GM12878 (cell line): ENCODE measurements at regions not wholly inside any gene's neighbourhood (a gene's known extent, or its start where the extent isn't known, plus 50 kb on each side); places are given as distances from the start of the nearest gene placed in this dataset.

Source experiments
- ATAC-seq: fragments of 200-7000 bp; cut with Tn5 transposase; 3 replicates; pipeline ENCODE4 v1.9.1; 2020; ENCODE audit warnings: mild to moderate bottlenecking, moderate library complexity
- BruUV-seq: library from RNA; stranded (reverse); fragments of 400-500 nt; replicated peaks from 2 replicates; lab custom pipeline; 2021; lab: Mats Ljungman, UMichigan
- CTCF ChIA-PET: fragments of 300-600 bp; sonication (Branson Sonifier 250); formaldehyde crosslinking; extraction: SDS; loops from one replicate; lab custom pipeline; 2021; ENCODE audit warnings: inconsistent platforms; lab: Yijun Ruan, JAX
- POLR2A ChIA-PET: fragments of 350-600 bp; formaldehyde crosslinking; extraction: SDS; loops from one replicate; lab custom pipeline; 2021; ENCODE audit warnings: inconsistent platforms; lab: Charles Lee
- RAD21 ChIA-PET: fragments of 300-600 bp; sonication (Branson Sonifier 250); formaldehyde crosslinking; loops from one replicate; lab custom pipeline; 2023; ENCODE audit warnings: antibody characterized with exemption; ENCODE audit not compliant: unreplicated experiment; lab: Charles Lee
- SMC1A ChIA-PET: fragments of 300-600 bp; sonication (Branson Sonifier 250); formaldehyde crosslinking; loops from one replicate; lab custom pipeline; 2023; ENCODE audit not compliant: unreplicated experiment, uncharacterized antibody; lab: Charles Lee
- DNase-seq: peaks from one replicate; pipeline ENCODE4 v3.0.0-alpha.2; 2011; ENCODE audit warnings: low read depth, low spot score
- FAIRE-seq: peaks from 3 replicates; lab custom pipeline; 2011; peaks lifted over from hg19 to GRCh38; lab: Jason Lieb, UNC
- H2AFZ ChIP-seq: 2 replicates; pipeline ENCODE4 v1.6.0; 2011; ENCODE audit warnings: low read depth, low read length, control low read depth; ENCODE audit not compliant: control insufficient read depth
- H3K27ac ChIP-seq: 2 replicates; pipeline ENCODE4 v1.5.1; 2011; ENCODE audit warnings: control low read depth; ENCODE audit not compliant: control insufficient read depth, insufficient read depth
- H3K27me3 ChIP-seq, 2 experiments: replicated peaks in 1 of 2; 2 replicates each; pipeline versions ENCODE4 v1.6.0 to v1.6.1; 2011; ENCODE audit warnings: low read length in 1 of 2; ENCODE audit not compliant: control insufficient read depth in 2 of 2, insufficient read depth in 2 of 2
- H3K36me3 ChIP-seq, 2 experiments: 2 replicates each; pipeline ENCODE4 v1.5.1; 2011; ENCODE audit warnings: low read length in 1 of 2; ENCODE audit not compliant: control insufficient read depth in 2 of 2, insufficient read depth in 2 of 2
- H3K4me1 ChIP-seq: 2 replicates; pipeline ENCODE4 v1.6.1; 2011; ENCODE audit warnings: mild to moderate bottlenecking, low read length, moderate library complexity, mixed read lengths; ENCODE audit not compliant: control insufficient read depth, insufficient read depth
- H3K4me2 ChIP-seq: 2 replicates; pipeline ENCODE4 v1.6.0; 2011; ENCODE audit warnings: control low read depth; ENCODE audit not compliant: control insufficient read depth, insufficient read depth
- H3K4me3 ChIP-seq: fragments of 200-600 bp; sonication (generic); 2 replicates; pipeline ENCODE4 v1.5.1; 2016
- H3K79me2 ChIP-seq: 2 replicates; pipeline ENCODE4 v1.6.0; 2011; ENCODE audit warnings: low read length; ENCODE audit not compliant: control insufficient read depth, insufficient read depth
- H3K9ac ChIP-seq: 2 replicates; pipeline ENCODE4 v1.8.0; 2011; ENCODE audit warnings: low read length, control low read depth, mixed read lengths; ENCODE audit not compliant: control insufficient read depth, insufficient read depth
- H3K9me3 ChIP-seq: replicated peaks from 3 replicates; pipeline ENCODE4 v1.5.1; 2011; ENCODE audit warnings: mild to moderate bottlenecking, low read length; ENCODE audit not compliant: control insufficient read depth, insufficient read depth
- H4K20me1 ChIP-seq: 2 replicates; pipeline ENCODE4 v1.6.0; 2011; ENCODE audit not compliant: control insufficient read depth, insufficient read depth
- BMI1 ChIP-seq: fragments of 450-650 bp; IDR thresholded peaks from 2 replicates; pipeline ENCODE4 v1.6.1; 2016; ENCODE audit warnings: mild to moderate bottlenecking, moderate library complexity, borderline replicate concordance
- BRCA1 ChIP-seq: IDR thresholded peaks from 2 replicates; pipeline ENCODE4 v1.6.1; 2011; ENCODE audit warnings: low read depth, low read length, improper control_type of control experiment
- CHD1 ChIP-seq: IDR thresholded peaks from 2 replicates; pipeline ENCODE4 v1.6.1; 2012; ENCODE audit warnings: low read depth, low read length, improper control_type of control experiment
- CHD2 ChIP-seq: IDR thresholded peaks from 2 replicates; pipeline ENCODE4 v1.6.1; 2011; ENCODE audit warnings: low read depth, low read length, improper control_type of control experiment, borderline replicate concordance
- EP300 ChIP-seq, 2 experiments: fragments of 150-350 bp in 1 of 2; IDR thresholded peaks; 2 replicates each; pipeline ENCODE4 v1.6.1; 2011 to 2012; ENCODE audit warnings: low read depth in 2 of 2, low read length in 2 of 2, borderline replicate concordance in 1 of 2, improper control_type of control experiment in 1 of 2, inconsistent platforms in 1 of 2; ENCODE audit not compliant: control insufficient read depth in 1 of 2
- ETV6 ChIP-seq, 2 experiments: fragments of 450-650 bp in 1 of 2; IDR thresholded peaks in 1 of 2; conservative IDR thresholded peaks in 1 of 2; 2 replicates each; pipeline ENCODE4 v1.6.1; 2014; ENCODE audit warnings: antibody characterized with exemption in 1 of 2, borderline replicate concordance in 1 of 2, low read depth in 1 of 2, mild to moderate bottlenecking in 1 of 2, moderate library complexity in 1 of 2
- FOS ChIP-seq: IDR thresholded peaks from 3 replicates; pipeline ENCODE4 v1.6.1; 2011; ENCODE audit warnings: borderline replicate concordance; ENCODE audit not compliant: insufficient read length; ENCODE audit errors: extremely low read depth
- NR2C1 ChIP-seq: fragments of 450-650 bp; IDR thresholded peaks from 2 replicates; pipeline ENCODE4 v1.6.1; 2017; ENCODE audit warnings: antibody characterized with exemption, mild to moderate bottlenecking, moderate library complexity
- SUZ12 ChIP-seq: fragments of 200-600 bp; sonication (generic); IDR thresholded peaks from one replicate; pipeline ENCODE4 v1.6.1; 2018; ENCODE audit warnings: antibody characterized with exemption, mild to moderate bottlenecking; ENCODE audit not compliant: unreplicated experiment
- USF2 ChIP-seq: IDR thresholded peaks from 2 replicates; pipeline ENCODE4 v1.6.1; 2011; ENCODE audit warnings: low read depth, low read length, improper control_type of control experiment, borderline replicate concordance
- ZNF217 ChIP-seq: fragments of 450-650 bp; IDR thresholded peaks from 2 replicates; pipeline ENCODE4 v1.6.1; 2017; ENCODE audit warnings: antibody characterized with exemption, mild to moderate bottlenecking
- ZNF274 ChIP-seq: IDR thresholded peaks from one replicate; pipeline ENCODE4 v1.8.0; 2011; ENCODE audit not compliant: insufficient read length, insufficient read depth
- WGBS: methylation state at CpG from one replicate; pipeline ENCODE4 v1.1.6; 2016; ENCODE audit warnings: low lambda C conversion rate; ENCODE audit not compliant: insufficient replicate concordance, insufficient coverage; ENCODE audit errors: missing lambda C conversion rate; 5-methylcytosine and 5-hydroxymethylcytosine counted together
- in situ Hi-C: fragments of 300-500 bp; cut with MboI; formaldehyde crosslinking; loops from 9 replicates; pipeline ENCODE4 v1.14.3; 2018; ENCODE audit warnings: mixed read lengths
- intact Hi-C: fragments of 100-400 bp; cut with micrococcal nuclease; formaldehyde crosslinking; loops from one replicate; pipeline ENCODE4 v1.14.2; 2022; ENCODE audit not compliant: unreplicated experiment

- no peak overlapping the region for H3K27ac ChIP-seq
- no peaks in the 10 kb centered on the region for H3K36me3 ChIP-seq
- FAIRE-seq (no peak), DNase-seq (no peak), ATAC-seq (no peak)
- ChIA-PET RAD21 (no interaction called here), SMC1A (no interaction called here), POLR2A (no interaction called here), CTCF (no interaction called here)
- no peaks in the 10 kb centered on the region for H4K20me1 ChIP-seq
- no peak overlapping the region for H3K4me2 ChIP-seq
- no TSS peak for BruUV-seq
- in situ Hi-C loops: no loop called here
- 0% methylated on average over 1 of the region's 1 CpG for WGBS
- no peaks in the 10 kb centered on the region for H3K79me2 ChIP-seq
- no peak overlapping the region for H3K4me3 ChIP-seq
- no peak overlapping the region for H3K9ac ChIP-seq
- no peaks in the 10 kb centered on the region; the same call in 2 of the 3 replicates for H3K9me3 ChIP-seq
- intact Hi-C loops: no loop called here
- no peaks in the 10 kb centered on the region for H3K4me1 ChIP-seq
- H3K27me3 ChIP-seq: no peaks in the 10 kb centered on the region
- TF ChIP-seq BRCA1 (no peak), ZNF274 (no peak), USF2 (no peak), EP300 (IDR thresholded peaks at IDR 0.05; ENCODE audit: borderline replicate concordance in 1 of 2, control insufficient read depth in 1 of 2, low read depth in 2 of 2, low read length in 2 of 2) (no peak), CHD2 (no peak), NR2C1 (no peak), SUZ12 (no peak), ETV6 (conservative IDR thresholded peaks at IDR 0.05 in 1 of 2, IDR thresholded peaks at IDR 0.05 in 1 of 2; ENCODE audit: borderline replicate concordance in 1 of 2, low read depth in 1 of 2) (no peak), BMI1 (no peak), ZNF217 (no peak), CHD1 (no peak), FOS (no peak)
- TF ChIP-seq, all 136 proteins: peak for 0
- H2AFZ ChIP-seq: no peak overlapping the region
Measured at GRCh38 chr13:90700340-90700739, 647.1 kb upstream of the MIR17HG start.
